Astrocyte (in vitro differentiated cells and primary cell): ENCODE measurements at regions not wholly inside any gene's neighbourhood (a gene's known extent, or its start where the extent isn't known, plus 50 kb on each side); places are given as distances from the start of the nearest gene placed in this dataset.
"Not testable (repeated sequence)": the region's sequence is repeated elsewhere in the genome, so short reads cannot be mapped to it uniquely, and the experiment has no call there.

Experiments used
- DNase-seq: peaks from one replicate; pipeline ENCODE4 v3.0.0-alpha.2; 2010; ENCODE audit warnings: low read depth
- FAIRE-seq: peaks from 2 replicates; lab custom pipeline; 2011; peaks lifted over from hg19 to GRCh38; lab: Jason Lieb, UNC
- H2AFZ ChIP-seq: 2 replicates; pipeline ENCODE4 v1.6.0; 2012; ENCODE audit warnings: low read depth, low read length, inconsistent platforms
- H3K27ac ChIP-seq: 2 replicates; pipeline ENCODE4 v1.5.1; 2011; ENCODE audit warnings: low read depth, low read length, inconsistent platforms
- H3K27me3 ChIP-seq: 2 replicates; pipeline ENCODE4 v1.6.0; 2011; ENCODE audit warnings: low read length, inconsistent platforms; ENCODE audit not compliant: insufficient read depth
- H3K36me3 ChIP-seq: 2 replicates; pipeline ENCODE4 v1.5.1; 2011; ENCODE audit warnings: low read length, inconsistent platforms; ENCODE audit not compliant: insufficient read depth
- H3K4me1 ChIP-seq: 2 replicates; pipeline ENCODE4 v1.5.1; 2011; ENCODE audit warnings: low read length, inconsistent platforms; ENCODE audit not compliant: insufficient read depth
- H3K4me2 ChIP-seq: 2 replicates; pipeline ENCODE4 v1.6.0; 2012; ENCODE audit warnings: low read length, inconsistent platforms
- H3K4me3 ChIP-seq: 2 replicates; pipeline ENCODE4 v1.5.1; 2011; ENCODE audit warnings: low read depth, mild to moderate bottlenecking, low read length, inconsistent platforms; ENCODE audit not compliant: insufficient read depth
- H3K79me2 ChIP-seq: 2 replicates; pipeline ENCODE4 v1.6.0; 2012; ENCODE audit warnings: mild to moderate bottlenecking, low read length, inconsistent platforms; ENCODE audit not compliant: insufficient read depth
- H3K9ac ChIP-seq: 2 replicates; pipeline ENCODE4 v1.6.0; 2012; ENCODE audit warnings: mild to moderate bottlenecking, low read length, inconsistent platforms
- H3K9me3 ChIP-seq: 2 replicates; pipeline ENCODE4 v1.5.1; 2012; ENCODE audit warnings: low read depth, mild to moderate bottlenecking, low read length, inconsistent platforms; ENCODE audit not compliant: insufficient read depth
- H4K20me1 ChIP-seq: 2 replicates; pipeline ENCODE4 v1.6.0; 2012; ENCODE audit warnings: low read length, inconsistent platforms; ENCODE audit not compliant: insufficient read depth
- H3K27ac Mint-ChIP-seq: one replicate; pipeline ENCODE4 v1.8.0; 2021; ENCODE audit warnings: mild to moderate bottlenecking, mixed read lengths; ENCODE audit not compliant: unreplicated experiment
- H3K27me3 Mint-ChIP-seq: one replicate; pipeline ENCODE4 v1.8.0; 2021; ENCODE audit warnings: low read depth, mixed read lengths; ENCODE audit not compliant: unreplicated experiment
- H3K36me3 Mint-ChIP-seq: one replicate; pipeline ENCODE4 v1.8.0; 2021; ENCODE audit warnings: low read depth, mixed read lengths; ENCODE audit not compliant: unreplicated experiment
- H3K4me1 Mint-ChIP-seq: one replicate; pipeline ENCODE4 v1.8.0; 2021; ENCODE audit warnings: low read depth, mixed read lengths; ENCODE audit not compliant: unreplicated experiment
- H3K4me3 Mint-ChIP-seq: one replicate; pipeline ENCODE4 v1.8.0; 2021; ENCODE audit warnings: mild to moderate bottlenecking, moderate library complexity, mixed read lengths; ENCODE audit not compliant: unreplicated experiment
- H3K9me3 Mint-ChIP-seq: one replicate; pipeline ENCODE4 v1.8.0; 2021; ENCODE audit warnings: mild to moderate bottlenecking, mixed read lengths; ENCODE audit not compliant: unreplicated experiment
- CTCF ChIP-seq: IDR thresholded peaks from 2 replicates; pipeline ENCODE4 v1.5.1; 2011; ENCODE audit warnings: low read depth, mild to moderate bottlenecking, inconsistent platforms, low read length, moderate library complexity; ENCODE audit not compliant: insufficient read depth
- EZH2 ChIP-seq: IDR thresholded peaks from 2 replicates; pipeline ENCODE4 v1.6.1; 2012; ENCODE audit warnings: mild to moderate bottlenecking, low read length, inconsistent platforms; ENCODE audit not compliant: insufficient read depth

DNA sequence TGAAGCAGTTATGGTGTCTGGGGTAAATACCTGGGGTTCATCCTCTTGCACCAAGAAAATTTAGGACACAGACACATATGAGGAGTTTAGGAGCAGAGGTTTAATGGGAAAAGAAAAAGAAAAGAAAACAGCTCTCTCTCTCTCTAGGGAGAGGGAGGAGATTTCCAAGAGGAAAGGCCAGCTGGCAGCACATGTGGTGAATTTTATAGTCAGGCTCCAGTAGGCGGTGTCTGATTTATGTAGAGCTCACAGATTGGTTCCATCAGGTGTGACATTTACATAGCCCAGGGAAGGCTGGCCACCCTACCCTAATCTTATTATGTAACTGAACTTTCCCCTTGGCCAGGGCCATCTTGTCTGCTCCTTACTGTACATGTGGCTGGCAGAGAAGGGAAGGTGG is 297.5 kb upstream of the RGPD4 start:
- no peak overlapping the region for H3K4me2 ChIP-seq
- no peaks in the 10 kb centered on the region for H3K36me3 Mint-ChIP-seq
- no peaks in the 10 kb centered on the region for H3K36me3 ChIP-seq
- H4K20me1 ChIP-seq = no peaks in the 10 kb centered on the region
- no peaks in the 10 kb centered on the region for H3K79me2 ChIP-seq
- no peak overlapping the region for H3K4me3 Mint-ChIP-seq
- DNase-seq = no peak
- H3K4me1 ChIP-seq = no peaks in the 10 kb centered on the region
- no peak overlapping the region for H3K27ac Mint-ChIP-seq
- no peak for FAIRE-seq
- H3K4me3 ChIP-seq = no peak overlapping the region
- H3K27me3 Mint-ChIP-seq = peaks cover 1% of the 10 kb centered on the region
- no peaks in the 10 kb centered on the region for H3K27me3 ChIP-seq
- no peak overlapping the region for H2AFZ ChIP-seq
- H3K9me3 ChIP-seq = no peaks in the 10 kb centered on the region
- H3K9ac ChIP-seq = no peak overlapping the region
- TF ChIP-seq EZH2 (no peak), CTCF (no peak)
- no peaks in the 10 kb centered on the region for H3K9me3 Mint-ChIP-seq
- H3K4me1 Mint-ChIP-seq = no peaks in the 10 kb centered on the region
- H3K27ac ChIP-seq = no peak overlapping the region

GRCh38 chr2:107530046-107530445 is 296.6 kb upstream of the RGPD4 start:
- no peaks in the 10 kb centered on the region for H3K27me3 ChIP-seq
- Mint-ChIP-seq H3K4me1 (no peaks in the 10 kb centered on the region), H3K27ac (no peak overlapping the region), H3K9me3 (no peaks in the 10 kb centered on the region), H3K27me3 (peaks cover 1% of the 10 kb centered on the region), H3K36me3 (no peaks in the 10 kb centered on the region), H3K4me3 (no peak overlapping the region)
- no peaks in the 10 kb centered on the region for H3K4me1 ChIP-seq
- no peak overlapping the region for H3K27ac ChIP-seq
- H4K20me1 ChIP-seq = no peaks in the 10 kb centered on the region
- no peaks in the 10 kb centered on the region for H3K9me3 ChIP-seq
- no peak overlapping the region for H3K9ac ChIP-seq
- no peak for FAIRE-seq
- no peak for DNase-seq
- H3K79me2 ChIP-seq = no peaks in the 10 kb centered on the region
- no peaks in the 10 kb centered on the region for H3K36me3 ChIP-seq
- H3K4me3 ChIP-seq = no peak overlapping the region
- H3K4me2 ChIP-seq = no peak overlapping the region
- H2AFZ ChIP-seq = no peak overlapping the region
- TF ChIP-seq EZH2 (no peak), CTCF (no peak)

DNA sequence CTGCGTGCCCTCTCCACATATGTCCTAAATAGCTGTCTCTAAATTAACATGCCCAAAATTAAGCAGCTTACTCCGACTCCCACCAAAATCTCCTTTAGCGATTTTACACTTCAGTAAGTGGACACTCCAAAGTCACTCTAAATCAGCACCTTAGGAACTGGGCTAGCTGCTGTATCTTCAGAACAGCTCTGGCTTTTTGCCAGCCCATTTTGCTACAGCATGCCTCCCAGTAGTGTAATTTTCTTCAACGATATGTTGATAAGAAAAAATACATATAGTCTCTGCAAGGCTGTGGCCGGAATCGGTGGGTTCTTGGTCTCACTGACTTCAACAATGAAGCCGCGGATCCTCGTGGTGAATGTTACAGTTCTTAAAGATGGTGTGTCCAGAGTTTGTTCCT is 291.8 kb upstream of the RGPD4 start:
- Mint-ChIP-seq H3K4me3 (no peak overlapping the region), H3K9me3 (no peaks in the 10 kb centered on the region), H3K4me1 (no peaks in the 10 kb centered on the region), H3K27me3 (peaks cover 1% of the 10 kb centered on the region), H3K36me3 (no peaks in the 10 kb centered on the region), H3K27ac (no peak overlapping the region)
- FAIRE-seq (no peak), DNase-seq (no peak)
- H2AFZ ChIP-seq = no peak overlapping the region
- H3K36me3 ChIP-seq = no peaks in the 10 kb centered on the region
- no peaks in the 10 kb centered on the region for H3K4me1 ChIP-seq
- no peaks in the 10 kb centered on the region for H3K79me2 ChIP-seq
- H4K20me1 ChIP-seq = no peaks in the 10 kb centered on the region
- H3K4me3 ChIP-seq = no peak overlapping the region
- H3K27ac ChIP-seq = no peak overlapping the region
- no peak overlapping the region for H3K9ac ChIP-seq
- no peak for TF ChIP-seq CTCF
- TF ChIP-seq EZH2 = no peak
- no peaks in the 10 kb centered on the region for H3K9me3 ChIP-seq
- no peaks in the 10 kb centered on the region for H3K27me3 ChIP-seq
- H3K4me2 ChIP-seq = no peak overlapping the region

GRCh38 chr2:107535905-107536689 is 290.6 kb upstream of the RGPD4 start:
- H3K4me1 ChIP-seq, H3K9ac ChIP-seq, H3K4me1 Mint-ChIP-seq, H3K4me3 Mint-ChIP-seq, H4K20me1 ChIP-seq, H3K27ac Mint-ChIP-seq, H3K36me3 Mint-ChIP-seq, H3K79me2 ChIP-seq, H3K4me3 ChIP-seq, H3K36me3 ChIP-seq, H3K27ac ChIP-seq, H3K27me3 ChIP-seq, H3K9me3 Mint-ChIP-seq, H3K4me2 ChIP-seq, H3K9me3 ChIP-seq, DNase-seq, H2AFZ ChIP-seq, FAIRE-seq, H3K27me3 Mint-ChIP-seq: not testable (repeated sequence)
